H9 (cell line): ENCODE measurements at regions not wholly inside any gene's neighbourhood (a gene's known extent, or its start where the extent isn't known, plus 50 kb on each side); places are given as distances from the start of the nearest gene placed in this dataset.

Source experiments
- DNase-seq: peaks from one replicate; pipeline ENCODE4 v3.0.0-alpha.2; 2017
- H2AFZ ChIP-seq: one replicate; pipeline ENCODE4 v1.6.1; 2013; ENCODE audit warnings: mild to moderate bottlenecking, low read length, control low read depth, moderate library complexity
- H2AK5ac ChIP-seq: 2 replicates; pipeline ENCODE4 v1.6.1; 2013; ENCODE audit warnings: low read length, control low read depth, mixed read lengths; ENCODE audit not compliant: insufficient read length
- H2BK120ac ChIP-seq: one replicate; pipeline ENCODE4 v1.6.1; 2013; ENCODE audit warnings: low read depth, mild to moderate bottlenecking, low read length, control low read depth, inconsistent platforms; ENCODE audit not compliant: poor library complexity, severe bottlenecking
- H2BK12ac ChIP-seq: 2 replicates; pipeline ENCODE4 v1.6.1; 2013; ENCODE audit warnings: low read length, control low read depth, mixed read lengths, low read depth; ENCODE audit not compliant: insufficient read length
- H2BK15ac ChIP-seq: 2 replicates; pipeline ENCODE4 v1.6.1; 2013; ENCODE audit warnings: low read depth, low read length, control low read depth
- H2BK20ac ChIP-seq: one replicate; pipeline ENCODE4 v1.6.1; 2013; ENCODE audit warnings: low read depth, mild to moderate bottlenecking, low read length, control low read depth, inconsistent platforms; ENCODE audit not compliant: poor library complexity, severe bottlenecking
- H2BK5ac ChIP-seq: 2 replicates; pipeline ENCODE4 v1.6.1; 2013; ENCODE audit warnings: low read length, control low read depth, mixed read lengths; ENCODE audit not compliant: insufficient read length
- H3K14ac ChIP-seq: 2 replicates; pipeline ENCODE4 v1.6.1; 2013; ENCODE audit warnings: low read length, control low read depth; ENCODE audit not compliant: insufficient read depth
- H3K18ac ChIP-seq: 2 replicates; pipeline ENCODE4 v1.6.1; 2013; ENCODE audit warnings: low read depth, mild to moderate bottlenecking, mixed read lengths, low read length, control low read depth; ENCODE audit not compliant: insufficient read length
- H3K23ac ChIP-seq: 2 replicates; pipeline ENCODE4 v1.6.1; 2013; ENCODE audit warnings: low read length, control low read depth, mixed read lengths, low read depth; ENCODE audit not compliant: insufficient read length
- H3K23me2 ChIP-seq: 2 replicates; pipeline ENCODE4 v1.6.1; 2013; ENCODE audit warnings: low read depth, mild to moderate bottlenecking, mixed read lengths, low read length, control low read depth; ENCODE audit not compliant: insufficient read length, poor library complexity, severe bottlenecking
- H3K27ac ChIP-seq: 2 replicates; pipeline ENCODE4 v1.5.1; 2013; ENCODE audit warnings: low read length, control low read depth, mixed read lengths, low read depth; ENCODE audit not compliant: insufficient read length
- H3K27me3 ChIP-seq: 2 replicates; pipeline ENCODE4 v1.6.1; 2013; ENCODE audit warnings: low read length, control low read depth, inconsistent platforms; ENCODE audit not compliant: insufficient read depth
- H3K4ac ChIP-seq: 2 replicates; pipeline ENCODE4 v1.6.1; 2013; ENCODE audit warnings: low read depth, mild to moderate bottlenecking, control low read depth, inconsistent platforms, low read length, moderate library complexity
- H3K4me1 ChIP-seq: 2 replicates; pipeline ENCODE4 v1.6.1; 2013; ENCODE audit warnings: low read length, control low read depth, inconsistent platforms; ENCODE audit not compliant: insufficient read depth
- H3K4me2 ChIP-seq: 2 replicates; pipeline ENCODE4 v1.6.1; 2013; ENCODE audit warnings: low read length, control low read depth, mixed read lengths; ENCODE audit not compliant: insufficient read length, insufficient read depth
- H3K56ac ChIP-seq: 2 replicates; pipeline ENCODE4 v1.6.1; 2013; ENCODE audit warnings: low read depth, mild to moderate bottlenecking, mixed read lengths, low read length, control low read depth; ENCODE audit not compliant: insufficient read length
- H3K79me1 ChIP-seq: 2 replicates; pipeline ENCODE4 v1.6.1; 2013; ENCODE audit warnings: low read depth, mild to moderate bottlenecking, moderate library complexity, low read length, control low read depth, inconsistent platforms; ENCODE audit not compliant: insufficient read depth, poor library complexity, severe bottlenecking
- H3K79me2 ChIP-seq: 2 replicates; pipeline ENCODE4 v1.6.1; 2013; ENCODE audit warnings: low read length, control low read depth, inconsistent platforms; ENCODE audit not compliant: insufficient read depth
- H3K9ac ChIP-seq: 2 replicates; pipeline ENCODE4 v1.6.1; 2013; ENCODE audit warnings: low read length, control low read depth, mixed read lengths; ENCODE audit not compliant: insufficient read length; ENCODE audit errors: extremely low read depth
- H3K9me3 ChIP-seq: one replicate; pipeline ENCODE4 v1.6.1; 2013; ENCODE audit warnings: low read depth, low read length, inconsistent platforms; ENCODE audit not compliant: control insufficient read depth
- H3T11ph ChIP-seq: one replicate; pipeline ENCODE4 v1.6.1; 2013; ENCODE audit warnings: mild to moderate bottlenecking, low read length, control low read depth, inconsistent platforms
- H4K20me1 ChIP-seq: one replicate; pipeline ENCODE4 v1.6.1; 2013; ENCODE audit not compliant: control insufficient read depth, insufficient read length, insufficient read depth
- H4K5ac ChIP-seq: 2 replicates; pipeline ENCODE4 v1.6.1; 2013; ENCODE audit warnings: low read depth, mild to moderate bottlenecking, mixed read lengths, low read length, control low read depth; ENCODE audit not compliant: insufficient read length
- H4K8ac ChIP-seq: replicated peaks from 2 replicates; pipeline ENCODE4 v1.6.1; 2013; ENCODE audit warnings: low read length, control low read depth, mixed read lengths, low read depth; ENCODE audit not compliant: insufficient read length
- H4K91ac ChIP-seq: 2 replicates; pipeline ENCODE4 v1.6.1; 2013; ENCODE audit warnings: low read depth, mild to moderate bottlenecking, moderate library complexity, mixed read lengths, low read length, control low read depth; ENCODE audit not compliant: insufficient read length
- H3K27ac Mint-ChIP-seq, 3 experiments: 2 replicates in 2 of 3; 3 replicates in 1 of 3; pipeline ENCODE4 v1.8.0; 2020 to 2021; ENCODE audit warnings: mixed read lengths in 3 of 3, mild to moderate bottlenecking in 1 of 3, moderate library complexity in 1 of 3
- H3K27me3 Mint-ChIP-seq: 2 replicates; pipeline ENCODE4 v1.8.0; 2021; ENCODE audit warnings: low read depth, mild to moderate bottlenecking, moderate library complexity, mixed read lengths
- H3K36me3 Mint-ChIP-seq, 3 experiments: 2 replicates in 2 of 3; 3 replicates in 1 of 3; pipeline ENCODE4 v1.8.0; 2020 to 2021; ENCODE audit warnings: low read depth in 3 of 3, mixed read lengths in 3 of 3; ENCODE audit not compliant: insufficient read depth in 1 of 3
- H3K4me1 Mint-ChIP-seq, 2 experiments: 2 replicates each; pipeline ENCODE4 v1.8.0; 2020; ENCODE audit warnings: mixed read lengths in 2 of 2
- H3K4me3 Mint-ChIP-seq, 2 experiments: 2 replicates in 1 of 2; 3 replicates in 1 of 2; pipeline ENCODE4 v1.8.0; 2020 to 2021; ENCODE audit warnings: mild to moderate bottlenecking in 2 of 2, mixed read lengths in 2 of 2, moderate library complexity in 1 of 2
- H3K9me3 Mint-ChIP-seq, 2 experiments: 2 replicates in 1 of 2; 3 replicates in 1 of 2; pipeline ENCODE4 v1.8.0; 2020; ENCODE audit warnings: mild to moderate bottlenecking in 2 of 2, mixed read lengths in 2 of 2, moderate library complexity in 1 of 2
- CTCF ChIP-seq: fragments of 200-600 bp; sonication (generic); conservative IDR thresholded peaks from 3 replicates; pipeline ENCODE4 v1.8.0; 2021; ENCODE audit warnings: antibody characterized with exemption, mild to moderate bottlenecking

- Histone ChIP-seq H2BK120ac (no peak overlapping the region), H2AFZ (no peak overlapping the region), H3K79me2 (no peaks in the 10 kb centered on the region), H2BK12ac (no peak overlapping the region), H3K4me1 (peaks cover 3% of the 10 kb centered on the region; the same call in 1 of the 2 replicates), H3K27ac (no peak overlapping the region), H3T11ph (no peak overlapping the region), H3K9ac (no peak overlapping the region), H3K18ac (no peak overlapping the region), H4K20me1 (no peaks in the 10 kb centered on the region), H4K8ac (no peak overlapping the region), H3K4ac (no peak overlapping the region), H3K27me3 (no peaks in the 10 kb centered on the region), H2AK5ac (no peak overlapping the region), H3K79me1 (no peaks in the 10 kb centered on the region), H4K5ac (no peak overlapping the region), H3K14ac (no peak overlapping the region), H3K56ac (no peak overlapping the region), H2BK15ac (no peak overlapping the region), H3K9me3 (no peaks in the 10 kb centered on the region), H3K23me2 (no peaks in the 10 kb centered on the region), H3K23ac (no peak overlapping the region), H4K91ac (no peak overlapping the region), H3K4me2 (no peak overlapping the region), H2BK5ac (no peak overlapping the region), H2BK20ac (no peak overlapping the region)
- TF ChIP-seq CTCF: no peak
- Mint-ChIP-seq H3K9me3 (no peaks in the 10 kb centered on the region), H3K27me3 (no peaks in the 10 kb centered on the region), H3K27ac (no peak overlapping the region), H3K4me1 (peaks cover 11 to 13% of the 10 kb centered on the region in 2 experiments), H3K36me3 (no peaks in the 10 kb centered on the region), H3K4me3 (no peak overlapping the region)
- no peak for DNase-seq
Measured at GRCh38 chr1:72375226-72375625, 92.9 kb upstream of the NEGR1 start.
